AG08395 (cell line): ENCODE measurements at regions not wholly inside any gene's neighbourhood (a gene's known extent, or its start where the extent isn't known, plus 50 kb on each side); places are given as distances from the start of the nearest gene placed in this dataset.
"Not testable (repeated sequence)": the region's sequence is repeated elsewhere in the genome, so short reads cannot be mapped to it uniquely, and the experiment has no call there.

ENCODE experiments used
- DNase-seq: peaks from one replicate; pipeline ENCODE4 v3.0.0; 2012; ENCODE audit warnings: mixed read lengths, low spot score

DNA sequence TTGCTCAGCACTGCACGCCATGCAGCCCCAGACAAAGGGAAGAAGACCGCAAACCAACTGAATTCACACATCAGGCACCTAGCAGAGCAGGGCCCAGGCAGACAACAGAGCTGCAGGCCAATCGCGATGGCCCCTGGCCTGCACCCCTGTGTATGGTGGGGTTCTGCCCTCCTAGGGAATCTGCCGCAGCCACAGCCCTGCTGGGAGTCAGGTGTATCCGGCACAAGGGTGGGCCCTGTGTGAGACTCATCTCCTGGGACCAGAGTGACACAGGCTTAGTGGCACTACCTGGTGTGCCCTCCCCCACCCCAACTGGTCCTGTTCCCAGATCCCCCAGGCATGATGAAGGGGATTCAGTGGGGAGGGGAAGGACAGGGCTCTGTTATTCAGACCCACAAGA is 122.8 kb downstream of the ATPSCKMT start:
- DNase-seq = no peak

DNA sequence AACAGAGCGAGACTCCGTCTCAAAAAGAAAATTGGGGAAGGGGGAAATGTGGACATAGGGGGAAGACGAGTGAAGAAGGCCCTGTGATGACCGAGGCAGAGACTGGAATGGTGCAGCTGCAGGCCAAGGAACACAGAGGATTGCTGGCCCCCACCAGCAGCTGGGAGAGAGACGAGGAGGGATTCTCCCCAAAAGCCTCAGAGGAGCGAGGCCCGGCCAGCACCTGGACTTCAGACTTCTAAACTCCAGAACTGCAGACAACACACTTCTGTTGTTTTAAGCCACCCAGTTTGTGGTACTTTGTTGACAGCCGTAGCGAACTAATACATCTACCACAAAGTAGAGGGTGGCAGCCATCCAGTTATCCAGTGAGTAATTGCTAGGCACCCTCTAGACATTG is 124.6 kb downstream of the ATPSCKMT start:
- no peak for DNase-seq

DNA sequence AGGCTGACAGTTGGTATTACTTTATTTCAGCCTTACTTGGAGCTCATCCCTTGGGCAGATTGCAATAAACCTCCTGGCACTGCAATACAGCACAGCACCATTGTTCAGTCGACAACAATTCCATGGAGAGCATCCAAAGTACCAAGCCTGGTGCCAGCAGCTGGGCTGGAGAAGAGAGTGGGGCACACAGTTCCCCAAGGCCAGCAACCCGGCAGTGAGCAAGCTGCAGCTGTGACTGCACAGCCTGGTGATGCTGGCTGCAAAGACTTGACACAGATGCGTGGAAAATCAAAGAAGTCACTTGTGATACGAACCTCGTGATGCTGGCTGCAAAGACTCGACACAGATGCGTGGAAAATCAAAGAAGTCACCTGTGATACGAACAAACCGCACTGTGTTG is 125.4 kb downstream of the ATPSCKMT start:
- peak; percentile 10 for DNase-seq

DNA sequence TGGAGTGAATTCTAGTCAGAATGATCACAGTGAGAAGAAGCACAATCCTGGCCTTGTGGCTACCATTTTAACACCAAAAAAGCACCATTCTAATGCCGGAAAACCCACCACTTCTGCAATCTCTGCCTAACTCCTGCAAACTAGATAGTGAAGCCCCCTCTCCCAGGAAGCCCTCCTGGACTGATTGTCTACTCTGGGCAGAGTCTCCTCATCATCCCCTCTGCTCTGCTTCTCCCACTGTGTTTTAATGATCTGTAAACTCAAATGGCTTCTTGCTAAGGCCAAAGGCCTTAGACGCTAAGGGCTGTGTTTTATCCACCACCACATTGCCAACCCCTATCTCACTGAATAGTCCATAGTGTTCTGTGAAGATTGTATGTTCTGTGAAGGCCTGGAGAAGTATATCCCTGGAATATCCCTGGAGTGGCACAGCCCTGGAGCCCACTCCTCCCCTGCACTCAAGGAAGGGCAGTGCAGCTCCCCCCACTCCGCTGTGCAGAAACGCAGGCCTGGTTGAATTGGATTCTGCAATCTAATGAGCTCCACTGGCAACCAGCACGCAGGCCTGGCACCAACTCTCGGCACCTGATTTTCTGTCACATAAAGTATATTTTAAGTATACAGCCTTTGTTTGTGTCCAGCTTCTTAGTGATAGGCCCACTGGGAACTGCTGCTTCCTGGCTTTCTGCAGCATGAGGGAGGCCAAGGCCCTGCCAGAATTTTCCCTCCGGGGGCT is 126.3 kb downstream of the ATPSCKMT start:
- no peak for DNase-seq

DNA sequence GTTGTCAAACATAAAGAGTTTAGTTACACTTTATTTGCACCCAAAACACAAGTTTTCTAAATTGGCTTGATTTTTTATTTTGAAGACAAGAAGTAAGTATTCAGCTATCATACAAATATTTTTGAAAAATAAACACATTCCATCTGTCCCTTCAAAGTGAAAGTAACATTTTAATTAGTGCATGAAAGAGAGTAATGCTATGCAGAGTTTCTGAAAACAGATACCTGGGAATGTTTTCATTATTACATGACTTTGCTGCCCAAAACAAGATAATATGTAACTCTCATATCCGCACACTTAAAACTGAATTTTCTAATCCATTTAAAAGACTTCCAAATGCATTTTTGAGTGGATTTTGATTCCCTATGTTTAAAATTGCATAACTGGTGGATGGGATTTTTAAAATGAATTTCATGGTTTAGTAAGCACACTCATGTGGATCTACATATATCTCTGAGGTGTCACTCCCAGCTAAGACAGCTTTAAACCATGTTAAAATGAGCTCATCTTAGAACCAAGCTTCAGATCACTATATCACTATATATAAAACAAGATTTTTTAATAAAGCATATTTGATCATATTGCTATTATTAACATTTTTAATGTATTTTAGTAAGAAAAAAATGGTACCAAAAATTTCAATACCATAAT is 127.5 kb downstream of the ATPSCKMT start:
- no peak for DNase-seq

DNA sequence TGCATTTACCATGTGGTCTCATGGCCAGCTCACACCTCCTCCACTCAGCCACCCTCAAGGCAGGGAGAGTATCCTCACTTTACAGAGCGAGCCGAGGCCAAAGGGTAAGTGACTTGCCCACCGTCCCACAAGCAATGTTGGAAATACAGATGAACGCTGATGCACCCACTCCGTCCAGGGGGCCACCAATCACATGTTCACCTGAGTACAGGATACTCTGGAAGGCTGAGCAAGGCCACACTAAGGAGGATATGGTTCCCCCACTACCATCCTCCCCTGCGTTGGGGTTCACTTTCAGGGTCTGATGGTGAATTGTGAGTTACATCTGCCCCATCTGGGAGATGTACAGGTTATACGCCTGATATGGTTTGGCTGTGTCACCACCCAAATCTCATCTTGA is 128.8 kb downstream of the ATPSCKMT start:
- no peak for DNase-seq

DNA sequence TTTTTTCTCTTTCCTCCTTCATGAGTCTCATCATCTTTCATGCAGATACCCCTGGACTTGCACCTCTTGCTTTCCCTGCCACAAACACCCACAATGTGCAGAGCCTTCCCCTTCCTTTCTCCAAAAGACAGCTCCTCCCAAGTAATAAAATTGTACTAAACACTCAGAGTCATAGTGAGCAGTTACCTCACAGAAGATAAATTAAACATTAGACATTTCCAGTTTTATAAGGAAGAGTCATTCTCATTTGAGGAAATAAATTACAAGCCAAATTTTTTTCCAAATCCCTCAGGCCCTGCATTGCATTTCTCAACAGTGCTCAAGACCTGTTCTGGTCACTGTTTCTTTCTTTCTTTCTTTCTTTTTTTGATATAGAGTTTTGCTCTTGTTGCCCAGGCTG is 131.5 kb downstream of the ATPSCKMT start:
- DNase-seq = peak; percentile 20

DNA sequence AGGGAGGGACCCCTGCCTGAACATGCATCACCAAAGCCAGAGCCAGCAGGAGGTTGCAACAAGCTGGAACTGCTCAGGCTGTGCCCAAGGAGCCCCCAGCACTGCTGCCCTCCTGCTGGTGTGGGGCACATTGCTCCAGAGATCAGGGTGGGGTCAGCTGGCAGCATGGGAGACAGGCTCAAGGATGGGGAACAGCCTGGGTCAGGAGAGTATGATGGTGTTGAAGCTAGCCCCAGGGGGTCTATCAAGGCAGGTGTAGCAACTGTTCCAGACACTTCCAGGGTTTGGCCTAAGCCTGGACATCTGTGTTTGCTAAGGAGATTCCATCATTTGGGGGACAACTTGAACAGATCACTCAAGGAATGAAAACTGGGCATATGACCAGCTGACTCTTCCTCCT is 133.1 kb downstream of the ATPSCKMT start:
- no peak for DNase-seq

DNA sequence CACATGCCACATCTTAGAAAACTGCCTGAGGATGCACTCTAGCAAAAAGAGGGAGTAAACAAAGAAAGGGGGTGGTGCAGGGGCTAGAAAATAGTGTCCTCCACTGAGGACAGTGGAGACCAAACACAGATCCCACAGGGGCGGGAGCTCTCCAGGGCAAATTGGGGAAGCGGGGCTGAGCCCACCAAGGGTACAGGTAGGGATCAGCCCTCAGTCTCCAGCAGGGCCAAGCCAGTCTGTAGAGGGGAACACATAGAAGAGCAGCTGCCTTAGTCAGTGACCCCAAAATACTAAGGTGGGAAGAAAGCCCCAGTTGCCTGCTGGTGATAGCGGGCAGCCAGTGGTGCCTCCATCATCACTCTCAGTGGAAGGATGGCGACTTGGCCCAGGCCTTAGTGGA is 134.0 kb downstream of the ATPSCKMT start:
- no peak for DNase-seq

DNA sequence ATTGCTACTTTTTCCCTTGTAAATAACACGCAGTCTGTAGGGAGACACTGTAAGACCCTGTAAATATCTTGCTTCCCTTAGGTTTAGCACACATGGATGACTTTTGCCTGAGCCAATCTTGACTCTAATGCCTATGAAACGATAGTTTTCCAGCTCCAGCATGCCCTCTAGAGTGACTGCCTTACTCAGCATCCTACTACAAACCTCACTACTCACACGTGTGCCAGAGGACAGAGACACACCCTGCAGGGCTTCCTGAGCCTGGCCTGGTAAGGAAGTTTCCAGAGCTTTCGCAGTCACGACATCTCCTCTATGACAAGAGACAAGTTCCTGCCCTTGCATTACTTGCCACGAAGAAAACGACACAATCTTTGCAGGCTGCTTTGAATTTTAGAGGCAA is 138.1 kb downstream of the ATPSCKMT start:
- peak; percentile 83 for DNase-seq

DNA sequence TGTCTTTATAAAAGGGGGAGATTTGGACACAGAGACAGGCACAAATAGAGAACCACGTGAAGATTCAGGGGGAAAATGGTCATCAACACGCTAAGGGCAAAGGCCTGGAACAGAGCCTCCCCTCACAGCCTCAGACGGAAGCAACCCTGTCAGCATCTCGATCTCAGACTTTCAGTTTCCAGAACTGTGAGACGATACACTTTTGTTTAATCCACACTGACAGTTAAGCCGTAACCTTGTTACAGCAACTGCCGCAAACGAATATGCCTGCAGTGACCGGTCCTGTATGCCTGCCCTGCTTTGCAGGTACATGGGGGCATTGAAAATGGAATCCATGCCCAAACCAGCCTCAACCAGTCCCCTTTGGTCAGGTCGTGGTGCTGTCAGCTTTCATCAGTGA is 139.5 kb downstream of the ATPSCKMT start:
- no peak for DNase-seq

DNA sequence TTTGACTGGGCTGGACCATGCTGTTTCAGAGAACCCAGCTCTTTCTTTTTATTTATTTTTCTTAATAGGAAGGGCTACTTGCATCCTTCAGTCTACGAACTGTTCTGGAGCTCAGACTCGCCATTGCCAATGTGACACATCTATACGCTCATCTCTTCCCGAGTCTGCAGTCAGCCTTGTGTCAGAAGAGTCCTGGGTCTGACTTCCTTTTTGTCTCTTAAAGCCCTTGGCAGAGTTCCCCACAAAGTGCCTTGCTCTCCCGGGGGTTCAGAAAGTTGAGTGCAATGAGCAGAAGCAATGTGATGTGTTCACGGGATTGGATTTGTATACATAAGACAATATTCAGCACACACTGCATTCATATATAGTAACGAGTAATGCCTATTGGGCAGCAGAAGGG is 140.4 kb downstream of the ATPSCKMT start:
- DNase-seq = no peak

DNA sequence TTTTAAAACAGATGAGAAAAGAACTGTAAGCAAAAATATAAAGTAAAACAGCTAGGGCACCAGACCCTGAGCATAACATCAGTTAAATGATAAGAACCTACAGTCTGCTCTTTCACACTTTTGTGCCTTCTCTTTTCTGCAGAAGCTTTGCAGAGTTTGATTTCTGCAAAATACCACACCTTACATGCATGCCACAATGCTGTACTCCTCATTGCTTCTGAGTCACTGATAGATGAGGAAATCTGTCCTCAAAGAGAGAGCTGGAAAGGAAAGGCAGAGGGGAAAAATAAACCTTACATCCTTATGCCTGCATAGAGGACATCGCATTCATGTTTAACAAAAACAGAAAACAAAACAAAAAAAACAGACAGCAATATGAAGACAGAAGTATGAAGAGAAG is 142.9 kb downstream of the ATPSCKMT start:
- peak; percentile 46 for DNase-seq

DNA sequence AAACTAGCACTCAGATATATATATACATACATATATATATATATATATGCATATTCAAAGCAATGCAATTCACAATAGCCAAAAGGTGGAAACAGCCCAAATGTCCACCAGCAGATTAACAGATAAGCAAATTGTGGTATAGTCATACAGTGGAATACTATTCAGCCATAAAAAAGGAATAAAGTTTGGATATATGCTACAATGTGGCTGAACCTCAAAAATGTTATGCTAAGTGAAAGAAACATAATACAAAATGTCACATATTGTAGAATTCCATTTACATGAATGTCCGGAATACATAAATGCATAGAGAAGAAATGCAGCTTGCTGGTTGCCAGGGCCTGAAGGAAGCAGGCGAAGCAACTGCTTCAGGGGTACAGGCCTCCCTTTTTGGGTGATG is 143.4 kb downstream of the ATPSCKMT start:
- no peak for DNase-seq

DNA sequence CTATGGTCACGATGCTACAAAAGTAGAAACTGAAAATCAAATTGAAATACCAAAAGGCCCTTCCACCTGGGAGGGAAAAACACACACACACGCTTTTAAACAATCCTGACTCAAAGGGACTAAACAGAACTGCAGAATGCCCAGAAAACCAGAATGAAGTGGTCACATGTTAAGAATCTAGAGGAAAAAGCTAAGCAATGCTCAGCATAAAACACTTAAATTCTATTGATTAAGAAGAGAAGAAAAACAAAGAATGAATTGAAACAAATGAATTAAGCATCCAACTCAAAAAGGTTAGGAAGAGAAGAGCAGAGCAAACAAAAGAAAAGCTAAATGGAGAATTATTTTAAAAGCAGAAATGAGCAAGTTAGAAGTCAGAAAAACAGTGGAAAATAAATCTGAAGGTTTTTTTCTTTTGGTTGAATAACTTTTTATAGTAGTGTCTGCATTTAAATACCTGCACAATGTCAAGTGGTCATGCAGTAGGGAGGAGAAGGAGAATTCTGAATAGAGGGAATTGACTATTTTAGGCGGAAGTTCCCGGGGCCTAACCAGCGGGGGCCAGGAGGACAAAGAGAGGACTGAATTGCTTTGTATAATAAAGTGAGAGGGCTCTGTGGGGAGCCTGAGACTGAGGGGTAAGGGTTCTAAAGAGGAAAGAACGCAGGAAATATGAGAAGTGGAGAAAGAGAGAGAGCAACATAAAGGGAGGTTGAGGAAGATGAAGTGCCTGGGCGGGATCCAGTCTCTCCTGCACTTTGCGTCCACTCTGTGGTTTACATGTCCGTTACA is 146.8 kb downstream of the ATPSCKMT start:
- DNase-seq = no peak

DNA sequence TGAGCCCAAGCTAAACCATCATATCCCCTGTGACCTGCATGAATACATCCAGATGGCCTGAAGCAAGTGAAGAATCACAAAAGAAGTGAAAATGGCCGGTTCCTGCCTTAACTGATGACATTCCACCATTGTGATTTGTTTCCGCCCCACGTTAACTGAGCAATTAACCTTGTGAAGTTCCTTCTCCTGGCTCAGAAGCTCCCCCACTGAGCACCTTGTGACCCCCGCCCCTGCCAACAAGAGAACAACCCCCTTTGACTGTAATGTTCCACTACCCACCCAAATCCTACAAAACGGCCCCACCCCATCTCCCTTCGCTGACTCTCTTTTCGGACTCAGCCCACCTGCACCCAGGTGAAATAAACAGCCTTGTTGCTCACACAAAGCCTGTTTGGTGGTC is 147.5 kb downstream of the ATPSCKMT start:
- not testable (repeated sequence) for DNase-seq

DNA sequence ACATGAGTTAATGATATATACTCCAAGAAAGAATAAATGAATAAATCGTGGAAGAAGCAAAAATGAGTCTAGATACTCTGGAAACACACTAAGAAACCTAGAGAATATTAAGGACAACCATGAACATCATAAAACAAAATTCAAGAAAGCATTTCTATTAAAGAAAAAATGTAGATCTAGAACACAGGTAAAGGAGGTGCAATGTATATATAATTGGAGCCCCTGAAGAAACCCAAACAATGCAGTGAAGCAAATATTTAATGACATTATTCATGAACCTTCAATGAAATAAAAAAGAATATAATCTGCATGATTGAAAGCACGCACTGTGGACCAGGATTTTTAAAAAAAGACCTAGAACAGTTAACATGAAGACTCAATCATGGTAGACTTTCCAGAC is 150.1 kb downstream of the ATPSCKMT start:
- no peak for DNase-seq

DNA sequence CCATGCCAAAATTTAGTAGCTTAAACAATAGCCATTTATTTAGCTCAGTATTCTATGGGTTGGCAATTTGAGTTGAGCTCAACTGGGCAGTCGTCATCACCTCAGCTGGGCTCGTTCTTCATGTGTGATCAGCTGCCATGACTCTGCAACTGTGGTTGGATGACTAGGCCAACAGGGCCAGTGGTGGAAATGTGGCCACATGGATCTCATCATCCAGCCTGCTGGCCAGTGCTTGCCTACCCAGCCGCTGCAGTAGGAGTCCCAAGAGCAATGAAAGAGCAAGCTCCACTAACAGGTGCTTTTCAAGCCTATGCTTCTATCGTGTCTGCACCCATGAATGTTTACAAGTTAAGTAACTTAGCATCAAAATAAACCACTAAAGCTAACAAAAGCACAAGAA is 158.0 kb downstream of the ATPSCKMT start:
- DNase-seq = peak; percentile 9

DNA sequence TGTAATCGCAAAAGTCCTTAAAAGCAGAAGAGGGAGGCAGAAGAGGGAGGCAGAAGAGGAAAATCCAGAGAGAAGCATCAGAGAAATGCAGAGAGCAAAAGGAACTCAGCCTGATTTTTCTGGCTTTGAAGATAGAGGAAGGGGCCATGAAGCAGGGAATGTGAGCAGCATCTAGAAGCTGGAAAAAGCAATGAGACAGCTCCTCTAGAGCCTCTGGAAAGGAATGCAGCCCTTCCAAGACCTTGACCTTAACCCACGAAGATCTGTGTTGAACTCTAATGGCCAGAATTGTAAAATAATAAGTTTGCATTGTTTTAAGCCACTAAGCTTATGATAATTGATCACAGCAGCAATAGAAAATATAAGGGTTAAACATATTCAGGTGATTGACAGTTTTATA is 159.6 kb downstream of the ATPSCKMT start:
- DNase-seq = no peak

DNA sequence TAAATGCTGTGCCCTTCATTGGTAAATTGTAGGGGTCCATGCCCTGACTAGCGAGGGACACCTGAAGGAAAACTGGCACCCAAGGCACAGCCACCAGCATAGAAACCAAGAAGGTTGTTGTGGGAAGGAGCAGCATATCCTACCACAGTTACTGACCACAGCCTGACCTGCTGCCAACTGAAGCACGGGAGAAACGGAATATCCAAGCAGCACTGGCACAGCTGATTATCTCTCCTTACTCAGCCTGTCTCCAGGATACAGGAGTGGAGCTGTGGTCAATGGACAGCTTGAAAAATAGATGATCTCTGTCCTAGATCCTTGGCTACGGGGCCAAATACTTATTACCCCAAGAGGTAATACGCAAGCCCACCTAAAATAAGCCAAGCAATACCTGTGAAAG is 164.5 kb downstream of the ATPSCKMT start:
- DNase-seq = no peak

DNA sequence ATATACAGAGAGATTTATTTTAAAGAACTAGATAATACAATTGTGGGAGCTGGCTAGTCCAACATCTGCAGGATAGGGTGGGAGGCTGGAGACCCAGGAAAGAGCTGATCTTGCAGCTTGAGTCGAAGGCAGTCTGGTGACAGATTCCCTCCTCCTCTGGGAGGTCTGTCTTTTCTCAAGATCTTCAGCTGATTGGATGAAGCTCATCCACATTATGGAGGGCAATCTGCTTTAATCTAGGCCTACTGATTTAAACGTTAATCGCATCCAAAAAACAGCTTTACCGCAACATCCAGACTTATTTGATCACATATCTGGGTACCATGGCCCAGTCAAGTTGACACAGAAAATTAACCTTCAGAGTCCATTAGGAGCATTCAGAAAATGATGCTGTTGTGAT is 168.1 kb downstream of the ATPSCKMT start:
- DNase-seq = no peak

DNA sequence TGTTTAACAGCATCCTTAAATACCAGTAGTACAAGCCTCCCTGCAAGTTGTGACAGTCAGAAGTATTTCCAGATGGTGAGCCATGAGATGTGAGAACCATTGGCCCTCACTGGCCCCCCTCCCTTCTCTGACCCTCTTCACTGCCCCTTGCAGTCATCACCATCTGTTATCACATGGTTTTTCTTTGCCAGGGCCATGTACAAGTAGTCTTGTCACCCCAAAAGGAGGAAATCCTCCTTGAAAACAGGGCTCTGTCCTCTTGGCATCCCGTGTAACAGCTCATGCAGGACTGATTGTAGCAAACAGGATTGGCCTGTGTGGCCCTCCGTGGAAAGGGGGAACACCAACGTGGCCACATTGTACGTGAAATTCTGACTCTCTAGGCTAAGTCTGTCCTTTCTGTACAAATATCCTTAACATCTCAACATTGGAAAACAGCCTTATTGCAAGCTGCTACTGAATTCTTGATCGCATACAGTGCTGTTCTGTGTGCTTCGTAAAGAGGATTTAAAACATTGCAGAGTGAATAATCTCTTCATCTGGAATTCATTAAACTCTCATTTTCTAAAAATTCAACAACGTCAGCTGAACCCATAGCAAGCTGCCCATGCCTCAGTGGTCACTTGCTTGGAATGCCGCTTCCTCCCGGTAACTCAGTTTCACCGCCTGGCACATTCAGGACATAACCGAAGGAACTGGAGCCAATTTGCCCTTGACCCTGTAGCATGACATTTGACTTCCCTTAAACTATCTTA is 171.7 kb downstream of the ATPSCKMT start:
- DNase-seq = peak; percentile 79
